Stimulated activated CD4-positive, alpha-beta T cell treated with anti-CD3 and anti-CD28 coated beads, Interleukin-4, amount 100 ng/mL, for 24 hours (primary cell): ENCODE measurements at regions not wholly inside any gene's neighbourhood (a gene's known extent, or its start where the extent isn't known, plus 50 kb on each side); places are given as distances from the start of the nearest gene placed in this dataset.
"Not testable (repeated sequence)": the region's sequence is repeated elsewhere in the genome, so short reads cannot be mapped to it uniquely, and the experiment has no call there.

Experiments
- DNase-seq: peaks from one replicate; pipeline ENCODE4 v3.0.0-alpha.2; 2020

DNA sequence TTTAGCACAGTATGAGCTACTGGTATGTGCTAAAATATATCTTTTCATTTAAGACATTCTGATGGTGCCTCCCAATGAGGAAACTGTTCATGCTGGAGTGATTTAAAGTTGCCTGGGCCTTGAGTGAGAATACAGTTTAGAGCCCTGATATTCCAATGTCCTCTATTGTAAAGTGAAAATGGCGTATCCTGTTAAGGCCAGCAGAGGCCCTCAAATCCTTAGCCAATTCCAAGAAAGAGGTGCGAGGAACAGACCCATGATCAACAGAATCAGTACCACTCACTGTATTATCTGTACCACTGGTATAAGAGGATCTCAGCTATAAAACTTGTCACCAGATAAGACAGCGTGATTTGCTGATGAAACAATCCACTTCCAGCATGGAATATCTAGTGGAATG, 273.1 kb upstream of the SLITRK5 start:
- no peak for DNase-seq

DNA sequence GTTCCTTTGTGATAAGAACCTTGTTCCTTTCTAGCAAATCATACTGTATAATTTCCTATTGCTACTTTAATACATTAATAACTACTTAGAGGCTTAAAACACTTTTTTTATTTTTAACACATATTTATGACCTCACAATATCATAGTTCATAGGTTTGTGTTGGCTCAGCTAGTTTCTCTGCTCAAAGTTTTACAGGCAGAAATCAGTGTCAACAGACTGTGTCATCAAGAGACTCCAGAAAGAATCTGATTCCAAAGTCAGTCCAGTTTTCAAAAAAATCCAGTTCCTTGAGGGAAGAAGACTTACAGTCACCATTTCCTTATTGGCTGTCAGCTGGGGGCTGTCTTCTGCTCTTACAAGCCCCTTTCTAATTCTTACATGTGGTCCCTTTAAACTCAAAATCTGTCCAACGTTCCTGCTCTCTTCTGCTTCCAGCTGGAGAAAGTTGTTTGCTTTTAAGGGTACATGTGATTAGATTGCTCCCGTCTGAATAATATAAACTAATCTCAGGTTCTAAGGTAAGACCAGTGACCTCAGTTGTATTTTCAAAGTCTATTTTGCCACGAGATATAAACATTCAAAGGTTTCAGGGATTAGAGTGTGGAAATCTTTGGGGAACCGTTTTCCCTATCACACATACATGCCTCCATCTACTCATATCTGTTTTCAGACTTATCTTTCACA, 267.3 kb upstream of the SLITRK5 start:
- no peak for DNase-seq

- no peak for DNase-seq
Measured at GRCh38 chr13:87426742-87427141, 244.4 kb upstream of the SLITRK5 start.

DNA sequence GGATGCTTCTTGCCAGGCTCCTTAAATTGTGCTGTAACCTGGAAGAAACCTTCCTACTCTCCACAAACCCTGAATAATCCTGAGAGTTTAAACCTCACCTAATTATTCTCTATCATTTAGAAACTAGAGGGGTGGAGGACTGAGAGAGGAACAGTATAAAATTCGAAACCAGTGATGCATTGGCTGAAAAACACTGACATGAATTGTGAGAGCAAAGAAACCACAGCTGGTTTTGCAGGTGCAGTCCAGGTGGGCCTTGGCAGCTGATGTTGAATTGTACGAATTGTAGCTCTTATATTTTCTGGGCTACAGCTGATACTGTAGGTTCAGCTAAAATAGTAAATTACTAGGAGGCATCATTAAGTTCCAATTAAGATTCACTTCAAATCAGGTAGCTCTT, 227.0 kb upstream of the SLITRK5 start:
- no peak for DNase-seq

DNA sequence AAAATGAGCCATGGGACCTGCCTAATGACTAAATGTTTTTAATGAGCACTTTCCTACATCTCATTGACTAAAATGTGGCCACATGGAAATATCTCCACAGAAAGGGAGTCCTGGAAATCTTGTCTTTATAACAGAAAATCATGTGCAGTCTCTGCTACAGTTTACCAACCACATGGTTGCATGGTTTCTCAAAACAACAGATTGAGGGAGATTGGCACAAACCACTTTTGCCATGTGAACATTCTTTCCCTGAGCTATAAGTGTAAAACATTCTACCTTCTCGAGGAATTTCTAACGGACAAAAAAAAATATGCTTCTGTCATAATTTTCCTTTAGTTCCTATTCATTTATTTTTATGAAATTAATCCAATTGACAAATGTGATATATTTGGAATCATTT, 218.9 kb upstream of the SLITRK5 start:
- DNase-seq, result no peak

- no peak for DNase-seq
Measured at GRCh38 chr13:87453244-87453643, 217.9 kb upstream of the SLITRK5 start.

DNA sequence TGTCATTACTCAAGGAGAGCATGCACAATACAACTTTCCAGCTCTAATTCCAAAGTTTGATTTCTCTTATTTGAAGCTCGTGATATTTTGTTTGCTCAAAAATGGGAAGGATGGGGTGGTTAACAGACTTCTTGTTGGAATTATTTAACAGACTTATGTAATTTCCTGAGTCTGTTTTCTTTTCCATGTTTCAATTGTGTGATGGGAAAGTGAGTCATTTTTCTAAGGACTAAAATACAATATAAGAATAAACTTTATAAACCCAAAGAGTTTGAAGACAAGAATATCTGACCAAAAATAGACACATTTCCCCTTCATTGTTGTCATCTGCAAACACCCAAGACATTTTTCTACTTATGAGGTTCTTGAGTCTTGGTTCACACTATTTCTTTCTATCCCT, 211.8 kb upstream of the SLITRK5 start:
- no peak for DNase-seq

DNA sequence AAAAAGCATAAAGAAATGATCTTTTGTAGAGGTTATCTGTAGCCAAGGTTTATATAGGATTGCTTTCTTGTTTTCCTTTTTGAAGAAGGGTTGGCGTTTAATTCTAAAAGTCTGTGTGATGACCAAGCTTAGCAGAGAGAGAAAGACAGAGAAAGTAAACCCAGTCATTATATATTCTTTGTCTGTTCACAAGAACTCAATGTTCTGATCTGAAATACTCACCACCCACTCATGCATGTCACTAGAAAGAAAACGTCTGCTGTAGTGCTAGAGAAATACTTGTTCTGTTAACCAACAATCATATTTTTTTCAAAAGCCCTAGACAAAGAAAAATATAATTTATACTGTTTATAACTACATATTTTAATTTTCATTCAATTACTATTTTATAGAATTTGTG, 173.7 kb upstream of the SLITRK5 start:
- no peak for DNase-seq

GRCh38 chr13:87498681-87499080, 172.5 kb upstream of the SLITRK5 start:
- no peak for DNase-seq

- DNase-seq, result no peak
Measured at GRCh38 chr13:87524775-87525174, 146.4 kb upstream of the SLITRK5 start.

GRCh38 chr13:87533776-87534175, 137.4 kb upstream of the SLITRK5 start:
- DNase-seq, result no peak

GRCh38 chr13:87535911-87536310, 135.3 kb upstream of the SLITRK5 start:
- DNase-seq, result no peak

GRCh38 chr13:87536499-87536898, 134.7 kb upstream of the SLITRK5 start:
- DNase-seq, result no peak

DNA sequence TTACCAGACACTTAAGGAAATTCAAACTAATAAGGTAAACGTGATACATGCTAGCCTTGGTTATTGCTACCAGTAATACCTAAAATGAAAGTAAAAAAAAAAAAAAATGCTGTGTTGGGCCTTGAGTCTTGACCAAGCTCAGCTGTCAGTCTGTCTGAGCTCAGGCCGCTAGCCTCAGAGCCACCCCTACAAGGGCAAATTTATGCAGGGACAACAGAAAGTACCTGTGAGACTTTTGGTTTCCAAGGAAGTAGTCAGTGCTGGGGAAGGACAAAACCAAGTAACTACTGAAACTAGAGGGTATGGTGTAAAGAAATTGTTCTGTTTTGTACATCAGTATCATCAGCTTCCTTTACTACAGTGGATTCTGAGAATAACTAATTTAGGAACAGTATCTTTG, 134.3 kb upstream of the SLITRK5 start:
- DNase-seq, result no peak

- no peak for DNase-seq
Measured at GRCh38 chr13:87537951-87538350, 133.2 kb upstream of the SLITRK5 start.

- DNase-seq, result no peak
Measured at GRCh38 chr13:87538366-87539052, 132.7 kb upstream of the SLITRK5 start.

DNA sequence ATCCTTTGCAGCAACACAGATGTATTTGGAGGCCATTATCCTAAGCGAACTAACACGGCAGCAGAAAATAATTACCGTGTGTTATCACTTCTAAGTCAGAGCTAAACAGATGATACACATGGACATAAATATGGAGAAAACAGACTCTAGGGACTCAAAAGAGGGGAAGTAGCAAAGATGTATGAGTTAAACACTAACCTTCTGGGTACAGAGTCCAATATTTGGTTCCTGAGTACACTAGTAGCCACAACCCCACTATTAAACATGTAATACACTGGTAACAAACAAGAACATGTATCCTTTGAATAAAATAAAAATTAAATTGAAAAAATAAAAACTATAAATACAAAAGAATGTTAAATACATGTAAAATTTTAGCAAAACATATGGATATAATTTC, 118.0 kb upstream of the SLITRK5 start:
- no peak for DNase-seq

GRCh38 chr13:87554045-87554444, 117.1 kb upstream of the SLITRK5 start:
- DNase-seq, result no peak

DNA sequence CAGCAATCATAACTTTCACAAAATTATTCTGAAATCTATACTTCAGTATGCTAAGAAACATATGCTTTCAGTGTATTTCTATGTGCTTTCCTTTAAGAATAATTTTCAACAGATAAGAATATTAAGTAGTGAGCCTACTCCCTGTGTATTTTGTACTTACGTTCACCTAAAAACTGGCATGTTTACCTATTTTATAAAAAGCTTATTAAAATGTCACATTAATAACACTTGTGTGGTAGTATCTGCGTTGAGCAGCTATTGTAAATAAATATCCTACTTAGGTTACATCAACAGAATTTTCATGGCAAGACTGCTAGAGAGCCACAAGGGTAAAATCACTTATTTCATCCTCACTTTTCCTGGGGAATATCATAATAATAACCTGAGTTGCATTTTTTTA, 113.4 kb upstream of the SLITRK5 start:
- DNase-seq, result no peak

- DNase-seq, result not testable (repeated sequence)
Measured at GRCh38 chr13:87561580-87561979, 109.6 kb upstream of the SLITRK5 start.

DNA sequence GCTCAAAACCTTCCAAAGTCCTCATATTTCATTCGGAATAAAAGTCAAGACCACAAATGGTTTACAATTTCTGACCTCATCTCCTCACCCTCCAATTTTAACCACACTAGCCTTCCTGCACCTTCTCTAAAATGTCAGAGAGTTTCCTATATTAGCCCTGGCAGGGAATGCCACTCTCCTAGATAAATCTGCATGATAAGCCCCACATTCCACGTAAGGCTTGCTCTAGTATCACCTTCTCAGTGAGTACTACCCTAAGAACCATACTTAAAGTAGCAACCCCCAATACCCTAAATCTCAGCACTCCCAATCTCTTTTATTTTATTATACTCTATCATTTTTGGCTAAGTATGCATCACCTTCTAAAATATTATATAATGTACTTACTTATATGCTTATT, 100.5 kb upstream of the SLITRK5 start:
- DNase-seq, result no peak

- DNase-seq, result no peak
Measured at GRCh38 chr13:87582399-87582798, 88.8 kb upstream of the SLITRK5 start.

DNA sequence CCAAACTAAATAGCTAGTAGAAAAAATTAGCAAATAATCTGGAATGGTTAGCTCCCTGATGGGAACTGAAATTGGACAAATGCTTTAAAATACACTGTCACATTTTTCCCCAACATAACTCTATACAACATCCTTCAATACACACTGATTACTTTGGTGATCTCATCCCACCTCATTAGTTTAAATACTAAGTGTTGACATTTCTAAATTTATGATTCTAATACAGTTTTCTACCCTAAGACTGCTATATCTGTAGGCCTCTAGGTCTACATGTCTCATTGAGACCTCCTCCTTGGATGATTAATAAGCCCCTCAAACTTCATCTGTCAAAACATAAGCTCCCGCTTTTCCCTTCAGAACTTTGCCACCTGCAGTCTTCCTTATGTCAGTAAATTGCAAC, 80.7 kb upstream of the SLITRK5 start:
- DNase-seq, result no peak

DNA sequence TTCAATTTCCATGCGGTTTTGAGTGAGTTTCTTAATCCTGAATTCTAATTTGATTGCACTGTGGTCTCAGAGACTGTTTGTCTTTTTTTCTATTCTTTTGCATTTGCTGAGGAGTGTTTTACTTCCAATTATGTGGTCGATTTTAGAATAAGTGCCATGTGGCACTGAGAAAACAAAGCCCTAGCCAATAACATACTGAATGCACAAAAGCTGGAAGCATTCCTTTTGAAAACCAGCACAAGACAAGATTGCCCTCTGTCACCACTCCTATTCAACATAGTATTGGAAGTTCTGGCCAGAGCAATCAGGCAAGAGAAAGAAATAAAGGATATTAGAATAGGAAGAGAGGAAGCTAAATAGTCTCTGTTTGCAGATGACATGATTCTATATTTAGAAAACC, 66.7 kb upstream of the SLITRK5 start:
- not testable (repeated sequence) for DNase-seq

GRCh38 chr13:87607266-87607665, 63.9 kb upstream of the SLITRK5 start:
- no peak for DNase-seq
